NCI-H82 treated with DMSO at 0.1 percent for 48 hours (cell line): ENCODE measurements at regions not wholly inside any gene's neighbourhood (a gene's known extent, or its start where the extent isn't known, plus 50 kb on each side); places are given as distances from the start of the nearest gene placed in this dataset.
"Not testable (repeated sequence)": the region's sequence is repeated elsewhere in the genome, so short reads cannot be mapped to it uniquely, and the experiment has no call there.

Source experiments
- DNase-seq: peaks from one replicate; lab custom pipeline; 2025; ENCODE audit not compliant: unreplicated experiment; lab: John Stamatoyannopoulos, UW

DNA sequence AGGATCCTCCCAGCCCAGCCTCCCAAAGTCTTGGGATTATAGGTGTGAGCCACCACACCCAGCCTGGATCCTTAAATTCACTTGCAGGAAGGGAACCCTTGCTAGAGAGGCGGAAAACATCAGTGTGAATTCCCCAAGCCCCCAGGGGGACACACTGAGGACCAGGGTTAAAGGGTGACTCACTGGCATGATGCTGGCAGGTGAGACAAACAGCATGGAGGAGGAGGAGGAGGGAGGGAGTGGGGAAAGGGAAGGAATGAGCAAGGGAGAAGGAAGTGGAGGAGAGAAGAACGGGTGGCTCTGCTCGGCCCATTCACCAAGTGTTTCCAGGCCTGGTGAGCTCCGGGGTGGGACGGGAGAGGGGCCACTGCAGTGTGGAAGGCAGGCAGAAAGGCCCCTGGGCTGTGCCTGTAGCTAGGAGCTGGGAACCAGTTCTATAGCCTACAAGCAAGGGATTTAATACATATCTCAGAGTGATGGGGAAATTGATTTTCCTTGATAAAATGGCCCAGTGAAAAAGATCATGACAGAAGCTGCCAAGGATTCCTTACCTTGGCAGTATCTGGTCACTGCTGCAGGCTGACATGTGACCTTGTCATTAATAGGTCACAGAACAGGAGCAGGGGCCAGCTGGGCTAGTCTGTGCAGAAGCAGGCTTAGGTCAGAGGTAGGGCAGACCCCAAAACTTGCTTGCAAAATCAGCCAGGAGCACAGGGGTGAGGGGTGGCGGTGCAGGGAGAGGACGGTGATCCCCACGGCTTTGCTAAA is 370.2 kb downstream of the SHANK2 start:
- DNase-seq, result no peak

- no peak for DNase-seq
Observed at GRCh38 chr11:70882716-70883085, 369.7 kb downstream of the SHANK2 start.

- no peak for DNase-seq
Observed at GRCh38 chr11:70883323-70883940, 368.9 kb downstream of the SHANK2 start.

- DNase-seq, result no peak
Observed at GRCh38 chr11:70883973-70884623, 368.3 kb downstream of the SHANK2 start.

DNA sequence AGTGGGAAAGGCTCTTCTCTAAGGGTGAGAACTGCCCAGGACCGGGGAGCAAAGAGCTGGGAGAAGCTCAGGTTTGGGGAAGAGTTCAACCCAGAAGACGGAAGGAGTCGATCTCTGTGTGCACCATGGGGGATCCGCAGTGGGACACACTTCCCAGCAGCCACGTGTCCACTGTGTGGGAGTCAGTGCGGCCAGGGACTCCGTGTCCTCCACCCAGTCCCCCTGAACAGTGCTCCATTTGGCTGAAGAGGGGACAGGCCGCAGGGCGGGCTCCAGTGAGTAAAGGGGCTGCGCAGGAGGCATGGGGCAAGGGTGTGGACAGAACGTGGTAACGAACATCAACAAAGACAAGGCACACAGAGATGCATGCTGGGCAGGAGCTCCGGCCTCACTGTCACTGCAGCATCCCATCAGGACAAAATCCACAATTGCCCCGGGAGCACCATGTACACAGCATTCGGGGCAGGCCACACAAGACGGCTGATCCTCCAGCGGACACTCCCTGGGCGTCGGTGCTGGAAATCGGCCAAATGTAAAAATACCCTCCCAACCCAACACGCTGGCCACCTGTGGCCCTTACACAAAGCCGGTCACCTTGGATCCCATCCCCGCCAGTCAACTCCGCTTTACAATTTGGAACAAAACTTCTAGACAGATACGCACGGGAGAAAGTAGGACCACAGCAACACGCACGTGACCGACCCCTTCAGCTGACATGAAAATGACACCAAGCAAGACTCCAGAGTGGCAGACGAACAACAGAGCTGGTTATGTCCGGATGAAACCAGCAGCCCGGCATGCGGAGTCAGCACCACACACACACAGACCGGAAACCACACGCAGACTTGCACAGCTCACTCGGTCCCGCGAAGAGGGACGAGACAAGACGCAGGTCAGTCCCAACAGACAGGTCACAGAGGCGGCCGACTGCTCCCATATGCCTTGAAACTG is 366.8 kb downstream of the SHANK2 start:
- no peak for DNase-seq

GRCh38 chr11:70886256-70886655 is 366.1 kb downstream of the SHANK2 start:
- DNase-seq, result no peak

DNA sequence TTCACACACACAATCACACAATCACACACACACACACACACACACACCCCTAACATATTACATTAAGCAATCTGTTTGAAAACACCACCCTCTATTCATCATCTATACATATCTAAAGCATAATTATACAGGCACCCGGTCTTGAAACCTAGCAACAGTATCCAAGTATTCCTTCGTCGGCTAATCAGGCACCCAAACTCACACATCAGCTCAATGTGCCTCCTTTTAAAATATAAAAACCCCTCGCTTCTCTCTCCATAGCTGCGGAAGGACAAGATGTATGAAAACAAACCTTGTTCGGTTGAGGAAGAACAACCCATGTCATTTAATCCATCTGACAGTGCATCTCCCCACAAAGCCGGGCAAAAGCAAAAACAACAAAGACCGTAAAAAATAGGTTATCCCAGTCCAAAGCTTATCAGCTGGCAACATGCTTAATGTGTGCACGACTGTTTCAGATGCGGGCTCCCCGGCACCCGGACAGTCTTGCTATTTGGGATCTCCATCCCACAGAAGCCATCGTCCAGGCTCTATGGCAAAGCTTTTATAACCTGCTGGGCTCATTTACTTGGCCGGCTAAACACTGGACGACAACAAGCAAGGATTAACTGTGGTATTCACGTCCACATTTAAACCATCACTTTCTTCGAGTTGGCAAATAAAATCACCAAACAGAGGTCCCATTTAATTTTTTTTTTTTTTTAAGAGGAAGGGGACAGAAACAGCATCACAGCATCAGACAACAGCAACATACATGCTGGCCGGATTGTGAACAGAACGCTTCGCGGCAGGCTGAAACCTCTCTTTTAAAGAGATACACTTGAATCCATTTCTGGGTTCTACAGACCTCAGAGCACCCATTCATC is 365.5 kb downstream of the SHANK2 start:
- no peak for DNase-seq

DNA sequence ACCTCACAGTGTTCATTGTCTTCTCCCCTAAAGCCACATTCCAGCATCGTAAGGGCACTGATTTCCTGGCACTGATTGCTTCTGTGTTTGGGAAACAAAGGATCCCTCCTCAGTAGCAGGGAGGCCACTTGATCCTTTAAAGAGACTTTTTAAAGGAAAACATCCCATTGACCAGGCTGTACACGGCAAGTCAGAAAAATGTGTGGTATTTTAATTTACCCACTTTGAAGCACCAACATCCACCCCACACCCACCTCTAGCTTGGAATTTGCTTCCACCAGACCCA is 364.9 kb downstream of the SHANK2 start:
- no peak for DNase-seq

DNA sequence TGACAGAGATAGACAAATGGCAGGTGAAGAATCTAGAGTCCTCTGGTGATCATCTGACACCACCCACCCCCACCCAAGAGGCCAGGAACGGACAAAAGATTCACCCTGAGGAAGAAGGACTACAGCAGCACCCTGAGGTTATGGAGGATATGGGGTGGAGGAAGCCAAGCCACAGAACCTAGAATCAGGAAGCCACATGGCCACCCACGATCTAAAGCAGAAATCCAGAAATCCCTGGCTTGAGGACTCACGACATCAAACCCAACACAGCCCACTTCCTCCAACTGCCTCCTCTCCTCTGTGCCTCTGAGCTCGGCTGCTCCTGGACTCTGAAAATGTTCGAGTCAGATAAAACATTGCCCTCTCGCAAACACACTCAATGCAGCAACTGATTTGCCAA is 364.3 kb downstream of the SHANK2 start:
- no peak for DNase-seq

- DNase-seq, result no peak
Observed at GRCh38 chr11:70889411-70889810, 363.0 kb downstream of the SHANK2 start.

DNA sequence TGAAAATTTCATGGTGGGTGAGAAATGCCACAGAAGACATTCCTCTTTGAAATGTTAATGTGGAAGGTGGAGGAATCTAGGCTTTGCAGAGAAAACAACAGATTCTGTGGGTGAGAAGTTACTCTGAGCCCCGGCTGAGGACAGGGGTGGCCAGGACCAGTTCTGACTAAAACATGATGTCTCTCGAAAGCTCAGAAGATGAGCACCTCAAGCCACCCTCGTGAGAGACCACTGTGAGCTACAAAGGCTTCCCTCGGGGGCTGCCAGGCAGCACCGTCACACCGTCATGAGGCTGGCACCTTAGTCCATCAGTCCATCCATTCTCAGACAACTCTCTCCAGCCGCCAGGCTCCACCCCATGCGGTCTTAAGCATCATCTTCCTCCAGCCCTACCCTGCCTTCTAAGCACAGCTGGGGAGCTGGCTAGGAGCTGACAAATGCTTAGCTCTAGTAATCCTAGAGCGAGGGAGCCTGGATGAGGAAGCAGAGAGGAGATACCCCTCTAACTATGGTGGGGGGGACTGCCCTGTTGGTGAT is 360.5 kb downstream of the SHANK2 start:
- DNase-seq, result no peak

- DNase-seq, result no peak
Observed at GRCh38 chr11:70892889-70893288, 359.5 kb downstream of the SHANK2 start.

DNA sequence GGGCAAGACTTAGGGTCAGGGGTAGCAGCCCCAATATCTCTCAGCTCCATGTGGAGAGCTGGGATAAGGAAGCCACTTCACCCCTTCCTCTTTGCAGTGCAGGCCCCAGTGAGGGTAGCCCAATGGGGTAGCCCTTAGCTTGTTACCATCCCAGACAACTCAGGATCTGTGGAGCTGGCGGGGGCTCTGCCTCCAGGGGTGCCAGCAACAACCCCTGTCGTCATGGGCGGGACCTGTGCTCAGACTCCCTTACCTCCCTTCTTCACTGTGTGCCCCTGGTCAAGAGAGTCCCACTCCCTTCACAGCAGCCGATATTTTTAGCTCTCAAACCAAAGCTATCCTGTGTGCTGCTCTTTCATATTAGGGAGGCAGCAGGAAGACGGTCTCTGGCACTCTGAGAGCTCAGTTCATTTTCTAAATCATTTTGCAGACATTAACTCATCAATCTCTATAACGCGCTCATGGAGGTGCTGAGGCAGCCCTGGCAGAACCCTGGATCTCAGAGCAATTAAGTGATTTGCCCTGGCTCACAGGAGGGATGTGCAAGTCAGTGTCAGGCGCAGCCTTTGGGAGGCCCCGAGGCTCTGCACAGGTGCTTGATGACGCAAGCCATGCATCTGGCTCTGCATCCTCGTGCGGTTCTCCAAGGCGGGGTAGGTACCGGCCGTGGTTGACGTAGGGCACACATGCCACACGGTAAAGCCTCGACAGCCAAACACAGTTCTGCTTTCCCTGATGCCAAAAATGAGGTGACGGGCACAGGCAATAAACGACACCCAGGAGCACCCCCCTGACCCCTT is 357.6 kb downstream of the SHANK2 start:
- no peak for DNase-seq

GRCh38 chr11:70895366-70895670 is 357.1 kb downstream of the SHANK2 start:
- DNase-seq, result no peak

- DNase-seq, result no peak
Observed at GRCh38 chr11:70897429-70897828, 354.9 kb downstream of the SHANK2 start.

DNA sequence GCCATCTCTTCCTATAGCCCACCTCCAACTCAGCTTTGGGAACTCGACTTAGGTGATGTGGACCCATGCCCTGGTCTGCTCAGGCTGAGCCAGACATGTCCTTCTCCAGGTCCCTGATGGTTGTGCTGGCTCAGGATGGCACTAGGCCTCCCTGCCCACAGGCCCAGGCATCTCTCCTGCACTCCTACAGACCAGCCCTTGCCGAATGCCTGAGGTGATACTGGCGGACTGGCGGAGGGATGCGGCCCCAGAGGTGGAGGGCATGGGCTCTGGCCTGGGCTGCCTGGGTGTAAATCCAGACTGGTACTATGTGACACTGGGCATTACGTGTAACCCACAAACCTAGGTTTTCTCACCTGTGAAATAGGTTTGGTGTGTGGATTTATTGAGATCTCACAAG is 352.8 kb downstream of the SHANK2 start:
- DNase-seq, result no peak

DNA sequence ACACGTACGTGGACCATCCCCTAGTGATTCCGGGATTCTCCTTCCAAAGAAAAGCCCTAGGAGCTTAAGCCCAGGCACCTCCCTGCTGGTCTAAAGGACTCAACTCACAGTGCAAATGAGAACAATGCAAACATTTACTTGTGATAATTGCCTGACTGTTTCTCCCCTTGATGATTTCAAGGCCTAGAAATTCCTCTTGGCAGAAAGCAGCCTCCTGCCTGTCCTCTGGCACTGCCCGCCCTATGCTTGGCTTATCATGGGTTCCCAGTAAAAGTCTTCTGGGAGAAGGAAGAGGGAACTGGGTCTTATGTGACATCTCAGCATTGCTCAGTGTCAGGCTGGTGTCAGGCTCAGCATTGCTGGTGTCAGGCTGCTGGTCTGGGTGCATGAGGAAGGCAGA is 351.8 kb downstream of the SHANK2 start:
- no peak for DNase-seq

- no peak for DNase-seq
Observed at GRCh38 chr11:70901951-70902521, 350.3 kb downstream of the SHANK2 start.

- DNase-seq, result not testable (repeated sequence)
Observed at GRCh38 chr11:70903229-70903628, 349.1 kb downstream of the SHANK2 start.
